ENCODE measurements at regions not wholly inside any gene's neighbourhood (a gene's known extent, or its start where the extent isn't known, plus 50 kb on each side); places are given as distances from the start of the nearest gene placed in this dataset.

DNA sequence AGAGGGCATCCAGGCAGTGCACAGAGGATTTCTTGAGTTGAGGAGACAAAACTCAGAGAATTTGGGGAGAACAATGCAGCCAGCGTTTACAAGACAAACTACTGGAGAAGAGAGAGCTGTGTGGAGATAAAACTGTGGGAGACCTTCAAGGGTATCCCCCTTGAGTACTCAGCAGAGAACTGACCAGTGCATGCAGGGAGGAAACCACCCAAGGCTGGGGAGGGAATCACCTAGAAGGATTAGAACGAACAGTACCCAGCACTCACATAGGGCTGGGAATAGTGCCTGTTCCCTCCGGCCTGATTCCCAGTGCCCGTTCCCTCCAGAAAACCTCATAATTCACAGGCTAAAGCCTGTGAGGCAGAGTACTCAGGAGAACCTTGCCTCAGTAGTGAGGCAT lies 61.9 kb upstream of the YPEL5 start:
- TF ChIP-seq, protein P1, sequence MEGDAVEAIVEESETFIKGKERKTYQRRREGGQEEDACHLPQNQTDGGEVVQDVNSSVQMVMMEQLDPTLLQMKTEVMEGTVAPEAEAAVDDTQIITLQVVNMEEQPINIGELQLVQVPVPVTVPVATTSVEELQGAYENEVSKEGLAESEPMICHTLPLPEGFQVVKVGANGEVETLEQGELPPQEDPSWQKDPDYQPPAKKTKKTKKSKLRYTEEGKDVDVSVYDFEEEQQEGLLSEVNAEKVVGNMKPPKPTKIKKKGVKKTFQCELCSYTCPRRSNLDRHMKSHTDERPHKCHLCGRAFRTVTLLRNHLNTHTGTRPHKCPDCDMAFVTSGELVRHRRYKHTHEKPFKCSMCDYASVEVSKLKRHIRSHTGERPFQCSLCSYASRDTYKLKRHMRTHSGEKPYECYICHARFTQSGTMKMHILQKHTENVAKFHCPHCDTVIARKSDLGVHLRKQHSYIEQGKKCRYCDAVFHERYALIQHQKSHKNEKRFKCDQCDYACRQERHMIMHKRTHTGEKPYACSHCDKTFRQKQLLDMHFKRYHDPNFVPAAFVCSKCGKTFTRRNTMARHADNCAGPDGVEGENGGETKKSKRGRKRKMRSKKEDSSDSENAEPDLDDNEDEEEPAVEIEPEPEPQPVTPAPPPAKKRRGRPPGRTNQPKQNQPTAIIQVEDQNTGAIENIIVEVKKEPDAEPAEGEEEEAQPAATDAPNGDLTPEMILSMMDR (conservative IDR thresholded peaks at IDR 0.05 in 1 of 2, IDR thresholded peaks at IDR 0.05 in 1 of 2; ENCODE audit: low read depth in 1 of 2, low read length in 2 of 2): no peak
- TF ChIP-seq EZH2 (IDR thresholded peaks at IDR 0.05; ENCODE audit: low read length, missing control alignments): no peak
